Adrenal gland (tissue), 5 donors: ENCODE measurements at regions not wholly inside any gene's neighbourhood (a gene's known extent, or its start where the extent isn't known, plus 50 kb on each side); places are given as distances from the start of the nearest gene placed in this dataset.

ENCODE experiments used
- CTCF ChIP-seq, 6 experiments: fragments of 450-650 bp in 4 of 6; fragments of 200-600 bp in 2 of 6; sonication (generic) in 1 of 6; IDR thresholded peaks; 1 replicate in 5 of 6; 2 replicates in 1 of 6; pipeline versions ENCODE4 v1.5.1 to v1.8.0; 2016 to 2021; ENCODE audit warnings: antibody characterized with exemption in 6 of 6, mild to moderate bottlenecking in 2 of 6, moderate library complexity in 1 of 6
- POLR2A ChIP-seq, 2 donors: fragments of 450-650 bp; IDR thresholded peaks; one replicate each; pipeline ENCODE4 v1.6.1; 2017; ENCODE audit warnings: antibody characterized with exemption in 2 of 2, mild to moderate bottlenecking in 2 of 2, moderate library complexity in 1 of 2
- donor health status: DM: no; HTN: no; CAD: no.

DNA sequence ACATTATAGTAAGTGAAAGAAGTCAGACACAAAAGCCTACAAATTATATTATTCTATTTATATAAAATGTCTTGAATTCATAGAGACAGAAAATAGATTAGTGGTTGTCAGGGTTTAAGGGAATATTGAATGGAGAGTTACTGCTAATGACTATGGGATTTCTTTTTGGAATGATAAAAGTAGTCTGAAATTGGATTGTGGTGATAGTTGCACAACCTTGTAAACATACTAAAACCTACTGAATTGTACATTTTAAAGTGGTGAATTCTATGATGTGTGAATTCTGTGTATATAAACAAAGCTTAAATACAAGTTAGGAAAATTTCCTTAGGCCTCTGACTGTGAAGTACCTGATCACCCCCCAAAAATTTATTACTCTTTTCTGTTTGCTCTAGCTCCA is 343.1 kb downstream of the TFAP2B start:
- TF ChIP-seq POLR2A (IDR thresholded peaks at IDR 0.05), result no peak
- no peak for TF ChIP-seq CTCF (IDR thresholded peaks at IDR 0.05)
